Activated naive CD4-positive, alpha-beta T cell treated with anti-CD3 and anti-CD28 coated beads, Interleukin-2, amount 10 ng/mL, durations not matched to agents 7 days and 5 days (primary cell): ENCODE measurements at regions not wholly inside any gene's neighbourhood (a gene's known extent, or its start where the extent isn't known, plus 50 kb on each side); places are given as distances from the start of the nearest gene placed in this dataset.
"Not testable (repeated sequence)": the region's sequence is repeated elsewhere in the genome, so short reads cannot be mapped to it uniquely, and the experiment has no call there.

ENCODE experiments used
- CTCF ChIA-PET: fragments of 350-600 bp; sonication (Branson Sonifier 250); formaldehyde crosslinking; loops from one replicate; lab custom pipeline; 2021; ENCODE audit warnings: antibody characterized with exemption; lab: Charles Lee
- DNase-seq: peaks from one replicate; pipeline ENCODE4 v3.0.0-alpha.2; 2020
- H3K27ac Mint-ChIP-seq: one replicate; pipeline ENCODE4 v1.8.0; 2021; ENCODE audit warnings: mild to moderate bottlenecking, moderate library complexity, mixed read lengths
- H3K27me3 Mint-ChIP-seq: one replicate; pipeline ENCODE4 v1.8.0; 2021; ENCODE audit warnings: mild to moderate bottlenecking, mixed read lengths
- H3K36me3 Mint-ChIP-seq: one replicate; pipeline ENCODE4 v1.8.0; 2021; ENCODE audit warnings: mixed read lengths
- H3K4me1 Mint-ChIP-seq: one replicate; pipeline ENCODE4 v1.8.0; 2021; ENCODE audit warnings: mixed read lengths
- H3K4me3 Mint-ChIP-seq: one replicate; pipeline ENCODE4 v1.8.0; 2021; ENCODE audit warnings: mild to moderate bottlenecking, moderate library complexity, mixed read lengths
- H3K9me3 Mint-ChIP-seq: one replicate; pipeline ENCODE4 v1.8.0; 2021; ENCODE audit warnings: mixed read lengths

GRCh38 chr3:88988906-88989305 is 118.5 kb upstream of the EPHA3 start:
- H3K4me1 Mint-ChIP-seq = no peaks in the 10 kb centered on the region
- DNase-seq = no peak
- no peaks in the 10 kb centered on the region for H3K36me3 Mint-ChIP-seq
- H3K27me3 Mint-ChIP-seq = no peaks in the 10 kb centered on the region
- CTCF ChIA-PET = no interaction called here
- no peak overlapping the region for H3K27ac Mint-ChIP-seq
- H3K9me3 Mint-ChIP-seq = no peaks in the 10 kb centered on the region
- no peak overlapping the region for H3K4me3 Mint-ChIP-seq

GRCh38 chr3:88991496-88991895 is 115.9 kb upstream of the EPHA3 start:
- Mint-ChIP-seq H3K27ac (no peak overlapping the region), H3K4me1 (no peaks in the 10 kb centered on the region), H3K9me3 (no peaks in the 10 kb centered on the region), H3K4me3 (no peak overlapping the region), H3K36me3 (no peaks in the 10 kb centered on the region), H3K27me3 (no peaks in the 10 kb centered on the region)
- CTCF ChIA-PET = no interaction called here
- no peak for DNase-seq

- Mint-ChIP-seq H3K9me3 (no peaks in the 10 kb centered on the region), H3K27ac (no peak overlapping the region), H3K36me3 (no peaks in the 10 kb centered on the region), H3K4me3 (no peak overlapping the region), H3K4me1 (no peaks in the 10 kb centered on the region), H3K27me3 (no peaks in the 10 kb centered on the region)
- CTCF ChIA-PET = no interaction called here
- DNase-seq = no peak
Observed at GRCh38 chr3:88996691-88997090, 110.7 kb upstream of the EPHA3 start.

- Mint-ChIP-seq H3K27me3 (no peaks in the 10 kb centered on the region), H3K4me1 (no peaks in the 10 kb centered on the region), H3K27ac (no peak overlapping the region), H3K4me3 (no peak overlapping the region), H3K36me3 (no peaks in the 10 kb centered on the region), H3K9me3 (no peaks in the 10 kb centered on the region)
- CTCF ChIA-PET = no interaction called here
- DNase-seq = no peak
Observed at GRCh38 chr3:88997260-88997659, 110.2 kb upstream of the EPHA3 start.

- Mint-ChIP-seq H3K4me1 (no peaks in the 10 kb centered on the region), H3K27me3 (no peaks in the 10 kb centered on the region), H3K9me3 (no peaks in the 10 kb centered on the region), H3K27ac (no peak overlapping the region), H3K36me3 (no peaks in the 10 kb centered on the region), H3K4me3 (no peak overlapping the region)
- DNase-seq = no peak
- CTCF ChIA-PET = no interaction called here
Observed at GRCh38 chr3:89000886-89001285, 106.5 kb upstream of the EPHA3 start.

GRCh38 chr3:89002191-89002590 is 105.2 kb upstream of the EPHA3 start:
- Mint-ChIP-seq H3K36me3 (no peaks in the 10 kb centered on the region), H3K9me3 (no peaks in the 10 kb centered on the region), H3K27ac (no peak overlapping the region), H3K4me3 (no peak overlapping the region), H3K4me1 (no peaks in the 10 kb centered on the region), H3K27me3 (no peaks in the 10 kb centered on the region)
- CTCF ChIA-PET = no interaction called here
- DNase-seq = no peak

GRCh38 chr3:89013536-89013935 is 93.9 kb upstream of the EPHA3 start:
- Mint-ChIP-seq H3K4me3 (no peak overlapping the region), H3K36me3 (no peaks in the 10 kb centered on the region), H3K4me1 (no peaks in the 10 kb centered on the region), H3K9me3 (peaks cover 3% of the 10 kb centered on the region), H3K27me3 (no peaks in the 10 kb centered on the region), H3K27ac (no peak overlapping the region)
- DNase-seq = no peak
- CTCF ChIA-PET = no interaction called here

- Mint-ChIP-seq H3K36me3 (no peaks in the 10 kb centered on the region), H3K4me1 (no peaks in the 10 kb centered on the region)
Observed at GRCh38 chr3:89017531-89017930, 89.9 kb upstream of the EPHA3 start.

GRCh38 chr3:89025185-89025584 is 82.2 kb upstream of the EPHA3 start:
- H3K27me3 Mint-ChIP-seq = no peaks in the 10 kb centered on the region
- H3K4me3 Mint-ChIP-seq = no peak overlapping the region
- no peak overlapping the region for H3K27ac Mint-ChIP-seq
- H3K4me1 Mint-ChIP-seq = no peaks in the 10 kb centered on the region
- H3K9me3 Mint-ChIP-seq = no peaks in the 10 kb centered on the region
- no peaks in the 10 kb centered on the region for H3K36me3 Mint-ChIP-seq
- no peak for DNase-seq
- CTCF ChIA-PET = no interaction called here

More at GRCh38 chr3:89017531-89017930, 89.9 kb upstream of the EPHA3 start:
- H3K9me3 Mint-ChIP-seq = peaks cover 6% of the 10 kb centered on the region
- no peak overlapping the region for H3K27ac Mint-ChIP-seq
- no peaks in the 10 kb centered on the region for H3K27me3 Mint-ChIP-seq
- CTCF ChIA-PET = no interaction called here
- no peak overlapping the region for H3K4me3 Mint-ChIP-seq
- no peak for DNase-seq

GRCh38 chr3:89032346-89033013 is 74.9 kb upstream of the EPHA3 start:
- Mint-ChIP-seq H3K4me1 (no peaks in the 10 kb centered on the region), H3K27ac (no peak overlapping the region), H3K27me3 (no peaks in the 10 kb centered on the region), H3K4me3 (no peak overlapping the region), H3K9me3 (peaks cover 1% of the 10 kb centered on the region), H3K36me3 (no peaks in the 10 kb centered on the region)
- CTCF ChIA-PET = no interaction called here
- DNase-seq = no peak

- DNase-seq, H3K9me3 Mint-ChIP-seq, H3K27me3 Mint-ChIP-seq, H3K36me3 Mint-ChIP-seq, CTCF ChIA-PET, H3K4me1 Mint-ChIP-seq, H3K4me3 Mint-ChIP-seq, H3K27ac Mint-ChIP-seq: not testable (repeated sequence)
Observed at GRCh38 chr3:89034723-89035122, 72.7 kb upstream of the EPHA3 start.

- no peak for DNase-seq
- H3K27me3 Mint-ChIP-seq = no peaks in the 10 kb centered on the region
- no peaks in the 10 kb centered on the region for H3K4me1 Mint-ChIP-seq
- CTCF ChIA-PET = no interaction called here
- H3K27ac Mint-ChIP-seq = no peak overlapping the region
- no peaks in the 10 kb centered on the region for H3K36me3 Mint-ChIP-seq
- H3K4me3 Mint-ChIP-seq = no peak overlapping the region
- H3K9me3 Mint-ChIP-seq = peaks cover under 1% of the 10 kb centered on the region
Observed at GRCh38 chr3:89038869-89039268, 68.6 kb upstream of the EPHA3 start.

GRCh38 chr3:89042236-89042835 is 65.1 kb upstream of the EPHA3 start:
- no peak overlapping the region for H3K4me3 Mint-ChIP-seq
- H3K9me3 Mint-ChIP-seq = no peaks in the 10 kb centered on the region
- no peaks in the 10 kb centered on the region for H3K4me1 Mint-ChIP-seq
- no peaks in the 10 kb centered on the region for H3K27me3 Mint-ChIP-seq
- H3K36me3 Mint-ChIP-seq = no peaks in the 10 kb centered on the region
- DNase-seq = no peak
- H3K27ac Mint-ChIP-seq = no peak overlapping the region
- CTCF ChIA-PET = no interaction called here

GRCh38 chr3:89043406-89043932 is 64.0 kb upstream of the EPHA3 start:
- CTCF ChIA-PET = no interaction called here
- Mint-ChIP-seq H3K9me3 (no peaks in the 10 kb centered on the region), H3K36me3 (no peaks in the 10 kb centered on the region), H3K27me3 (no peaks in the 10 kb centered on the region), H3K4me3 (no peak overlapping the region), H3K27ac (no peak overlapping the region), H3K4me1 (no peaks in the 10 kb centered on the region)
- no peak for DNase-seq

GRCh38 chr3:89046661-89047060 is 60.8 kb upstream of the EPHA3 start:
- H3K4me3 Mint-ChIP-seq = no peak overlapping the region
- CTCF ChIA-PET = no interaction called here
- no peak for DNase-seq
- H3K27me3 Mint-ChIP-seq = no peaks in the 10 kb centered on the region
- H3K4me1 Mint-ChIP-seq = no peaks in the 10 kb centered on the region
- H3K36me3 Mint-ChIP-seq = no peaks in the 10 kb centered on the region
- no peak overlapping the region for H3K27ac Mint-ChIP-seq
- H3K9me3 Mint-ChIP-seq = peaks cover 2% of the 10 kb centered on the region
